HG02571 (cell line): ENCODE measurements at regions not wholly inside any gene's neighbourhood (a gene's known extent, or its start where the extent isn't known, plus 50 kb on each side); places are given as distances from the start of the nearest gene placed in this dataset.
"Not testable (repeated sequence)": the region's sequence is repeated elsewhere in the genome, so short reads cannot be mapped to it uniquely, and the experiment has no call there.

Source experiments
- ATAC-seq: cut with Tn5 transposase; IDR thresholded peaks from one replicate; pipeline ENCODE4 v1.9.1; 2021; ENCODE audit warnings: mild to moderate bottlenecking, moderate library complexity; ENCODE audit not compliant: unreplicated experiment

GRCh38 chr17:71846561-71847110 is 274.2 kb upstream of the SOX9 start:
- no peak for ATAC-seq

DNA sequence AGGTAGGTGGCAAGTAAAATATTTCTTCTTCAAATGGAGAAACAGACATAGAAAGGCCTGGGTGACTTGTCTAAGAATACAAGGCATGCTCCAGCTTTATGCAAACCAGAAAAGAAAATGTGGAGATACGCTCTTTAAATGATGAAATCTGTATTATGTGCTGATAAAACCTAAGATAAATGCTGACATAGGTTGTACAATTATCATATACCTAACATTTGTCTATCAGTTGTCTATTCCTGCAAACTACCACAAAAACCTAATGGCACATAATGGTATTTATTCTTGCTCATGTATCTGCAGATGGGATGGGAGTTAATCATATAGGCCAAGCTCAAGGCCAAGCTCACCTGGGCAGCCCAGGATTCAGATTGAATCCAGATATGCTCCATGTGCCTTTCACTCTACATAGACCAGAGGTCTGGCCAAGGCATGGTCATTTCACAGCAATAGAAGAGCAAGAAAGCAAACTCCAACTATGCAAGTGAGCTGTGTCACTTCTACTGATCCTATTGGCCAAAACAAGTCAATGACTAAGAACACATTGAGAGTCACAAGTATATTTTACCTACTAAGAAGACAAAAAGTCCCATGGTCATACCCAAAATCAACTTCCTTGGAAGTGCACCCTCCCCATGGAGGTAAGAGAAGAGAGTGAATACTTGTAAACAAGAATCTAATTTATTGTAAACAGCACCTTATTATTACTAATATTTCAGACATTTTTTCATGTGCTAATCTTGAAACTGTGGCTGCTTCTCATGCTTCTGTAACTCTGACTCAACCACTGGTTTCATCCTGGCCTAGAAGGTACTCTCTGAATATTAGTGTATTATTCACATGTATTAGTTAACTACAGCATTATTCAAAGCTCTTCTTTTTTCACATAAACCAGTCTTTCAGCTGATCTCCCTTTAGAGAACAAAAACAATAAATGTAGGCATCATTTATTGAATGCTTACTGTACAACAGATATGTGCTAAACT is 270.7 kb upstream of the SOX9 start:
- ATAC-seq, result no peak

- ATAC-seq, result no peak
Measured at GRCh38 chr17:71850812-71851211, 270.0 kb upstream of the SOX9 start.

DNA sequence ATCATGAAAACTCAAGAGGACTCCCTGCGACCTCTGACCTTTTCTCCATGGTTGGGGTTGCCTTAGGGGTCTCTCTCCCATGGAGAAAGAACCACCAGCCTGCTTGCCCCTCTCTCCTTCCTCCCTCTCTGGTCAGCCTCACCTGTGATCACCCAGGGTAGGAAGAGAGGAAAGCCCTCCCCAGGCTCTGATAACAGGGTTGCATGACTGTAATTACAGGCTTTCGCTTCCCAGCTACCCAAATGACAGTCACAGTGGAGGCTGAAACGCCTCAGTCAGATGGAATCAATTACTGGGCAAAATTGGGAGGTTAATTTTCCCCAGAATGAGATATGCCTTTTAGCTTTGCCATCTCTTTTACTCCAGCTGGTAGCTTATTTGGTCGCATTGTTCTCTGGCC is 265.8 kb upstream of the SOX9 start:
- ATAC-seq, result no peak

GRCh38 chr17:71864755-71865154 is 256.1 kb upstream of the SOX9 start:
- no peak for ATAC-seq

DNA sequence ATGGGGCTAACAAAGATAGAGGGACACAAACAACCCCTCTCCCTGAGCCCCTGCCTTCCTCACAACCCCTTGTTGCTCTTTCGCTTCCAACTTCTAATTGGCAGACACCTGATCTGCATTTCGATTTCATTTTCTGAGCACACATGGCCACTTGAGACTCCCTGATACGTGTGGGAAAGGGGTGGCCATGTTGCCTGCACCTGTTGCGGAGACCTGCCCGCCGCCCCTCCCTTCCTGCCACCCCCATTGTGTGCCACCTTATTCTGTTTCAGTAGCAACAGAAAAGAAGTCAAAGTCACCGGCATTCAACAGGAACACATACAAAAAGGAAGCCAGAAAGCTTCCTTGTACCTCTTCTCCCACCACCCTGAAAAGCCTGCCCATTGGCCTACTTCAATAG is 254.7 kb upstream of the SOX9 start:
- no peak for ATAC-seq

DNA sequence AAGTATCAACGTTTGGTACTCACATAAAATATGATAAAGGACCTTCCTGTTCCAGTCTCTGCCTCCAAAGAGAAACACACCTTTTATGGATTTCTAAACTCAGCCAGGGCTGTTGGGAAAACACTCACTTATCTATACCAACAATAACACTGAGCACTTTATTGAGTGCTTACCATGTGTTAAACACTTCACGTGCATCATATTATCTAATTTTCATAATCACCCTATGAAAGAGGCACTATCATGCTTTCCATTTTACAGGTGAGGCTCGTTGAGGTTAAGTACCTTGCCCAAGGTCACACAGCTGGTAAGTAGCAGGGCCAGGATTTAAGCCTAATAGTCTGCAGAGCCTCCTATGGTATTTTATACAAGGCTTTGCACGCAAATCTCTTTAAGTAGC is 251.5 kb upstream of the SOX9 start:
- ATAC-seq, result no peak

GRCh38 chr17:71869841-71870545 is 250.8 kb upstream of the SOX9 start:
- no peak for ATAC-seq

DNA sequence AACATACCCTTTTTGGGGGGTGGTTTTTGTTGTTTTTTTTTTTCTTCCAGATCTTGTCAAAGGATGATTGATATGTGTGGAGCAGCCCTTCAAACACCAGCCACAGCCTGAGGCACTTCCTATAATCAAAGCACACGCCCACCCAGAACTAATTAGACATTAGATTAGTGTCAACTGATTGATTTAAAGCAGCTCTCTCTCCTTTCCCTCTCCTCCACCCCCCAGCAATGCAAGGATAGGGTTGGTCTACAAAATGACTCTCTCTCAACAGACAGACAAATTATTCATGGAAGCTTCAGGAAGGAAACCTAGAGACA is 250.3 kb upstream of the SOX9 start:
- no peak for ATAC-seq

GRCh38 chr17:71872843-71873485 is 247.9 kb upstream of the SOX9 start:
- ATAC-seq, result no peak

- not testable (repeated sequence) for ATAC-seq
Measured at GRCh38 chr17:71874773-71875172, 246.0 kb upstream of the SOX9 start.

- ATAC-seq, result no peak
Measured at GRCh38 chr17:71878271-71878670, 242.5 kb upstream of the SOX9 start.

GRCh38 chr17:71878998-71879397 is 241.8 kb upstream of the SOX9 start:
- ATAC-seq, result no peak

DNA sequence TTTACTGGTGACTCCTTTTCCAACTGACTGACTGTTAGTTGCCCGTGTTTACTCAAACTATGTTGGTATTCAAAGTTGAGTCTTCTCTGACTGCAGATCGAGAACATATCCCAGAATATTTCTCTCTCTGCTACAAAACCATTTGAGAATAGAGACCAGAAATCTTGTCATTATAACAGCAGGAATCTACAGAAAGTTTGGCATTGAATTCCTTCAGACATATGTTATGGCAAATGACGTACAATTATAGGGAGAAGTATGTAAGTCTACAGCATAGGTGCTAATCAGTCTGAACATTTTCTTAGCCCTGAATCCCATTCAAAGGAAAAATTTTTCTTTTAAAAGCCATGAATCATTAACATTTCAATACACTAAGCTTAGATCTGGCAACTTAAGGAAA is 239.8 kb upstream of the SOX9 start:
- no peak for ATAC-seq

GRCh38 chr17:71881581-71881980 is 239.2 kb upstream of the SOX9 start:
- no peak for ATAC-seq

DNA sequence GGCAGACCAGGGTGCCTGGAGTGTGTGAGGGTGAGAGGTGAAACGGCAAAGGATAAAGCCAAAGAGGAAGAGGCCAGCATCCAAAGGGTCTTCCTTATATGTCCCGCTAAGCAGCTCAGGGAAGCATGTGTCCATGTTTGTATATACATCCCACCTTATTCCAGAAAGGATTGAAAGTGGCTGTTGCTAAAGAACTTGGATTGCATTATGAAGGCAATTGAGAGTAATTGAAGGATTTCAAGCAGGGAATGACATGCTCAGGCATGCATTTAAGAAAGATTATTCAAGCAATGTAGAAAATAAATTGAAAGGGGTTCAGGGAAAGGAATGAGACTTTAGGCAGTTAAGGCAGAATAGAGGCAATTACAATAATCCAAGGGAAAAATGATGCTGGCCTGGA is 237.6 kb upstream of the SOX9 start:
- ATAC-seq, result no peak

- ATAC-seq, result no peak
Measured at GRCh38 chr17:71883845-71884244, 237.0 kb upstream of the SOX9 start.

DNA sequence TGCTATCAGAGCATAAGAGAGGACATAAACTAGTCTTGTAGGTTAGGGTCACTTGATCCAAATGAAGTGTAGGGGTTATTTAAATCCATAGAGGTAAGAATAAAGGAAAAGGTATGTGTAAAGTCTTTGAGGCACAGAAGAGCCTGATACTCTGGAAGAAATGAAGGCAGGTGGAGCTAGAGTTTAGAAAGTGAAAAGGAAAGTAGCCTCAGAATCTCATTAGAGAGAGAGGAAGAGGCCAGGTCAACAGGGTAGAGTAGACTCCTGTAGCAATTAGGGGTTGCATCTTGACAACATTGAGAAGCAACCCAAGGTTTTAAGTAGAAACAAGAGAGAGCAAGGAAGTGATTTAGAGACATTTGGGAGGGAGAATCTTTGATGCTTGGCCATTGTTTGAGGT is 235.2 kb upstream of the SOX9 start:
- no peak for ATAC-seq

DNA sequence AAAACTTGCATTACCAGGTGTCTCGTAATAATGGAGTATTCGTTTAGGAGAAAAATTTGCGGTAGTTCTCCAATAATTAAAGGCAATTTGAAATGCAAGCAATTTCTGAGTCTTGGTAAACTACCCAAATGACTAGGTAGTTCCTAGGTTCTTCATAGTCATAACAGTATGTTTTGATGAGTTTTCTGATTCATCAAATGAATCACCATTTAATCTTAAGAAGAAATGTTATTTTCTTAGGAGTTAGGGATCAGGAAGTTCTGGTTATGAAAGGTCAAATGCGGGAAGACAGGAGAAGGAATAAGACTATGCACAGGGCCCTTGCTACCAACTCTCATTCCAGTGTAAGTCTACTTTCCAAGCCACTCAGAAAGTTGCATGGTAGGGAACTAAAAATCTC is 221.5 kb upstream of the SOX9 start:
- no peak for ATAC-seq

- no peak for ATAC-seq
Measured at GRCh38 chr17:71900621-71901229, 220.1 kb upstream of the SOX9 start.

DNA sequence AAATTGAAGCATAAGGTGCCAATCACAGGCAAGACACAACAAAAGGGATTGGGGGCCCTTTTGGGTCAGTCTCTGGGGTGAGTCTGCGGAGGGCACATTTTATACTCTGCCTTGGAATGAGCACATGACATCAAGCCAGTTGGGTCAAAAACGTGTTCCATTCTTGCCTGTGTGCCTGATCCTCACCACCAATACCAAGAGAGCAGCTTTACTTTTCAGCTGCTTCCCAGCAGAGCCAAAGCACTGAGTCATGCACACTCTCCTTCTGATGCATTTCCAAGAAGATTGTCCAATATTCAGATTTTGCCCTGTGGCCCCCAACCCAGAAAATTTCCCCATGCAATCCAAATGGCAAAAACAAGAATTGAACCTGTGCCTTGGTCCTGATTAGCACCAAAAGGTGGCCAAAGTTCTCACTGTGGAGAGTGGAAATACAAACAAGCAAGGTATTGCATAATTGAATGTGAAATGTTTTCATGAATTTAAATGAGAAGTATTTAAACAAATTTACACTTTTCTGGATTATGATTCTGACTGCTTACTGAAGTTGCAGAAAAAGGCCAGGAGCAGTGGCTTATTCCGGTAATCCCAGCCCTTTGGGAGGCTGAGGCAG is 217.8 kb upstream of the SOX9 start:
- ATAC-seq, result no peak
